GM19023 (cell line): ENCODE measurements at regions not wholly inside any gene's neighbourhood (a gene's known extent, or its start where the extent isn't known, plus 50 kb on each side); places are given as distances from the start of the nearest gene placed in this dataset.

ENCODE experiments used
- ATAC-seq: cut with Tn5 transposase; IDR thresholded peaks from one replicate; pipeline ENCODE4 v1.9.1; 2021; ENCODE audit warnings: mild to moderate bottlenecking, moderate library complexity; ENCODE audit not compliant: unreplicated experiment

- ATAC-seq = no peak
Measured at GRCh38 chr2:576292-576691, 100.9 kb downstream of the TMEM18 start.

DNA sequence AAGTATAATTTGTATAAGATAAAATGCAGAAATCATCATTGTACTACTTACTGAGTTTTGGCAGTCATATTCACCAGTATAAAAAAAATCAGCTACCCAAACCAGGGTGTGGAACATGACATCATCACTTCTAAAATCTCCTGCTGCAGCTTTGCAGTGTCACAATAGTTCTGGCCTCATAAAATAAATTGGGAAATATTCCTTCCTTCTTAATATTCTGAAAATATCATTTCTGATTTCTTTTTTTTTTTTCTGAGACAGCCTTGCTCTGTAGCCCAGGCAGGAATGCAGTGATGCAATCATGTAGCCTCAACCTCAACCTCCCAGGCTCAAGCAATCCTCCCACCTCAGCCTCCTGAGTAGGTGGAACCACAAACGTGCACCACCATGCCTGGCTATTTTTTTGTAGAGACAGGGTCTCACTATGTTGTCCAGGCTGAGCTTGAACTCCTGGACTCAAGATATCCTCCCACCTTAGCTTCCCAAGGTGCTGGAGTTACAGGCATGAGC, 101.4 kb downstream of the TMEM18 start:
- ATAC-seq = no peak

DNA sequence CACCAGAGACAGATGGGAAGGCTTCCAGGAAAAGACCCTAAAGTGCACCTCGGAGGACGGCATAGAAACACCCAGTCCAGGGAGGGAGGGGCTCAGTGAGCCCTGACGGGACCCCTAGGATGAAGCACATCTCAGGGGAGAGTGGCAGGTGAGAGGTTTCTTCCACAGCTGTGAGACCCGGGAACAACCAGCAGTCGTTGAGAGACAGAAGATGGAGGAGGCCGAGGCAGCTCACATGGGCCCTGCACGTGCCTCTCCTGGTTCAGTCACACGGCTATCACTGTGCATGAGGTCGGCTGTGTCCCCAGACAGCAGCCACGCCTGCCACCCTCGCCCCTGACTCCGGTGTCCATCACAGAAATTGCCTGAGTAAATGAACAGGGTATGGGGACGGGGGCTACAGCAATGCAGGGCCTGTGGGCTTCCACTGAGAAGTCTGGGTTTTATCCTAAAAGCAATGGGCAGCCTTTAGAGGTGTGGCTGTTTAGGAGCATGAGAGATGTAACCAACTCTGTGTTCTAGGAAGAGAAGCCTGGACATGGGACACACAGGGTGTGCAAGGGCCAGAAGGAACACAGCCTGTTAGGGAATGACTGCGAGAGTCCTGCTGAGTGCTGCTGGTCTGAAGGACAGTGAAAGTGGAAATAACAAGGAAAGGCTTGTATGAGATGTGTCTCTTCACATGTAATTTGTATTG, 102.0 kb downstream of the TMEM18 start:
- ATAC-seq = no peak

GRCh38 chr2:573805-574392, 103.3 kb downstream of the TMEM18 start:
- no peak for ATAC-seq

- no peak for ATAC-seq
Measured at GRCh38 chr2:573025-573424, 104.2 kb downstream of the TMEM18 start.

DNA sequence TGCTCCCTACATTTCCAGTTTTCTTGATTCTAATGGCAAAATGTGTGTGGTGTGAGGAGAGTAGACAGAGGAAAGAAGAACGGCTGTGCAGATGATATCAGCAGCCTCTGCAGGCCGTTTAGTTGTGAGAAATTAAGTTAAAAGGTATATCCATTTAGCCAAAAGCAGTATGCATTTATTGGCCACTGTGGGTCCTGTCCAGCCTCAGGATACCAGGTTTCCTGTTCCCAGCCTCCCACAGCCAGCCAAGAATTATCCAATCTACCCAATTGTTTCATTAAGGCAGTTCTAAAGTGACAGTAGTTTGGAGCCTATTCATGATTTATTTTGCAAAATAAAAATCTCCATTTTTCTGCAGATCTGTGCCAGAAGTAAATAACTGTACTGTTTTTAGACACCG, 107.5 kb downstream of the TMEM18 start:
- no peak for ATAC-seq

DNA sequence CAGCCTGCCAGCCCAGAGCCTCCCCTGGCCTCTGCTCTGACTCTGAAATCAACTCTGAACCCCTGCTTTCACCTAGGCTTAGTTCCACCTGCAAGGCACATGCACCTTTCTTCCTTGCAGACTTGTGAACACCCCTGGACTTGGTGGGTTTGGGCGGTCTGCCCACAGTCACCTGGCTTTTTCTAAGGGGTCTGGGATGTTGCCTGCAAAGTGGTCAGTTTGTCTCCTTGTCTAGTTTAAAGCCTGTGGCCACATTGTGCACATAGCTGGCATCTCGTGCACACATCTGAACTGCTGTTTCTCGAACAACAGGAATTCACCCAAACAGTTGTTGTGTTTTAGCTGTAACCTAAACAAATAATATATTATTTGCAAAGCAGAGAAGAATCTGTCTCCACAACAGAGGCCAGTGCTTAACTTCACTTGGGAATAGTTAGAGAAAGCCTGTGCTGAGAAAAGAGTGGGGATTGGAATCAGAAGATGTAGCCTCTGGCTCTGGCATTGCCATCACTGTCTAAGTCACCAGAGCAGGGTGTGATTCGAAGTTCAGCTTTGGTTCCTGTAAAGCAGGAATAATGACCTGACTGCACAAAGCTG, 108.5 kb downstream of the TMEM18 start:
- ATAC-seq = no peak

DNA sequence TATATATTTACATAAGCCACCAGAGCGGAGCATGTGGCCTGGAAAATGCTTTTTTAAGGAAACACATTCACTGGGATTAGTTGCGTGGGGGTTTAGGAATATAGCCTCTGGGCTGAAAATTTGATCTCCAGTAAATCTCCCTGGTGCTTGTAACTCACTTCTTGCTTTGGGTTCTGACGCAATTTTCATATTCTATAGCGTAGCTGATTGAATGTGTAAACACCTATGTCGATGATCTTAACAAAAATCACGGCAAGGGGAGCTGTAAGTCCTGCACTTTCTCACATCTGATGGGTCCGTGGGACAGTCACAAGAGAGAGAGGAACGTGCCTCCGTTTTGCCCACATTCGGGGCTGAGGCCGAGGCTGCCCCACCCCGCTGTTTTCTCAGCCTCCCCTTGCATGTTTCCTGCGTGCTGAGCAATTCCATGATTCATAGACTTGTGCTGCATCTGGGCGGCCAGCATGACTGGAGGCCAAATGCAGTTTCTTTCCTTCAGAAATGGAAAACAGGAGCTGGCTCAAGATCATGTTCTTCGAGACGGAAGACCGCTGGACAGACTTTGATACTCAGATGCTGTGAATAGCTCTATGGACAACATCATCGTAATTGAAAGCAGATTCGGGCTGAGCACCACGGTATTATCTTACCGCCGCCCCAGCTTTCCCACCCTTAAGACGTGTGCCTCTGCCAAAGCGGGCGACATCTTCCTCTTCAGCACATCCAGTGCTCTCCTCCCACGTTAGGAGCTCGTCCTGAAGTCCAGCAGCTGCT, 109.2 kb downstream of the TMEM18 start:
- no peak for ATAC-seq

- ATAC-seq = no peak
Measured at GRCh38 chr2:567496-567864, 109.7 kb downstream of the TMEM18 start.

DNA sequence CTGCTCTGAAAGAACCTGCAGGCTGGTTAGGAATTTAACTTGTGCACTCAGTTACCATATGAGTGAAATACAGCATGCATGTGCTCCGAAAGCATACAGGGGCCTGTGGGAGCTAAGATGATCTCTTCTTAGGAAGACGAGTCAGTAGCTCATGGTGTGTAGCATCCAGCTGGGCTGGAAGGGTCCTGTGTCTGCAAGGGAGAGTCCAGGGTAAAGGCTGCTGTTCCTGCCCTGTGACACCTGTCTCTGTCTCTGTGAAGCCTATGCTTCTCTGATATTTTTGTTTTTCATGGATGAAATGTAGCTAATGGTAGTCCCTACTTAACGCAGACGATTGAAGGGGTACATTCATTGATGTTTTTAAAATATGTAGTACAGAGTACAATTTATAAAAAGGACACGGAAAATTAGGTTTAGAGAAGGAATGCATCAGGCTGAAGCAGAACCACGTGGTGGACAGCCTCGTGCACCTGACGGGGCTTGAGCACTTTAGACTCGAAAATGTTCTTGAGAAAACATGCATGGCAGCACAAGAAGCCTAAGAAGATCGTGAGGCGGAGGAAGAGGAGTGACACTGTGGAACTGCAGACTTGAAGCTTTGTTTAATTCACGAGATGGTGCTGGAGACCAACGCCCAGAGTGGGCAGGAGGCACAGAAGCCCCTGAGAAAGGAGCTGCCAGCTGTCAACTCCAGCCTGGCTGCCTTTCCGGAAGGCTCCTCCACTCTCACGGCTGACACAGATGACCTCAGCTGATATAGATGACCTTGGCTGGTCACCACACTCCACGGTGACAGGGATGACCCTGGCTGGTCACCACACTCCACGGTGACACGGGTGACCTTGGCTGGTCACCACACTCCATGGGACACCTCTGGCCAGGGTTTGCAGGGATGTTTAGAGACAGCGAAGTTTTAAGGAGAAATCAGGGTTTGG, 110.6 kb downstream of the TMEM18 start:
- ATAC-seq = no peak

DNA sequence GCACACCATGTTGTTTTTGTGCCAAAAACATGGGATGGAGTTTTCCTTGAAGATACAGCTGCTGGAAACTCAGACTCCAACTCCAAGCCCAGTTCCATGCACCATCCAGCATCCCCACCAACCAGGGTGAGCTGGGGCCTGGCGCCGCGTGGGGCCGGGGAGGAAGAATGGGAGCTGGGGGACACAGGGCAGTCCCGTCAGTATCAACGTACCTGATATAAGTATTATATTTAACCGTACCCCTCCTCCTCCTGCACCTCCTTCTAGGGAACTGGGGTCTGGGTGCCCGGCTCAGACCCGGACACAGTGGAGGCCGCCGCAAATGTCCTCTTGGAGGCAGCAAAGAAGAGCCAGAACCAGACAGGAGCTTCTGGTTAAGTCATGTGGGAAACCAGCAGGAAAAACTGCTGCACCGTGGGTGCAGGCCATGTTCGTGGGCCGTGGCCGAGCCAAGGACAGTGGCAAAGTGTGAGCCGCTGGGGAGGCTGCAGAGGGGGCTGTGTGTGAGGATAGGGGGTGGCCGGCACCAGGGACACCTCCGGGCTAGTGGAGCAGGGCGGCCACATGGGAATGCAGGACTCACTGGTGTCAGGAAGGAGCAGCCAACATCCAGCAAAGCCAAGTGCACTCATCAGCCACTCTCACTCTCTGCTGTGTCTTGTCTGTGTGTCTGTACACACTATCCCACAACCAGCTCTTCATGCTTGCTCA, 112.6 kb downstream of the TMEM18 start:
- no peak for ATAC-seq

- no peak for ATAC-seq
Measured at GRCh38 chr2:563512-563911, 113.7 kb downstream of the TMEM18 start.

- ATAC-seq = no peak
Measured at GRCh38 chr2:562391-563364, 114.5 kb downstream of the TMEM18 start.

- no peak for ATAC-seq
Measured at GRCh38 chr2:558879-559278, 118.3 kb downstream of the TMEM18 start.

- ATAC-seq = no peak
Measured at GRCh38 chr2:558302-558642, 118.9 kb downstream of the TMEM18 start.

DNA sequence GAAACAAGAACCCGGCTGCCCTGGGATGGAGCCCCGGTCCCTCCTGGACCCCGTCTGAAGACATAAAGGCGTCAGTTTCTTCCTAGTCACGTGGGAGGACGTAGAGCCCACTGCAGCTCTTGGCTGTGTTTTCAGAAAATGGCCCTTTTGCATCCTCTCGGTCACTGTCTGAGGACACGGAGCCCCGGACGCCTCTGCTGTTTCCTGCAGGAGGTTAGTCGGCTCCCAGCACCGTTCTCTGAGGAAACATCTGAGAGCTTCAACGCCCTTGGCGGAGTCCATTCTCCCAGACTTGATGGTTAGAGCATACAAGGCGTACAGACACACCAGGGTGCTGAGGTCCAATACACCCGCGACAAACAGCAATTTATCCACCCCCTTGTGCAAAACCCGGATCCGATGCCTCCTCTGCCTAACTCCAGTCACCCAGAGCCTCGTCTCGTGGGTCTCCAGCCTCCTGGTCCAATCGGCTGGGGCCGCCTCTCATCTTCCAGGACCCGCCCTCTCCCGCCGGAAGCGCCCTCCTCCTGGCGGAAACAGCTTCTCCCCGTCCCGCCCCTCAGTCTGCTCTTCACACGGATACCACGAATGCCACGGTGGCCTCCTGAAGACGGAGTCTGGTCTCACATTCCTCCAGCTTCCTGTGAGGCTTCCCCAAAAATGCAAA, 119.4 kb downstream of the TMEM18 start:
- ATAC-seq = no peak

DNA sequence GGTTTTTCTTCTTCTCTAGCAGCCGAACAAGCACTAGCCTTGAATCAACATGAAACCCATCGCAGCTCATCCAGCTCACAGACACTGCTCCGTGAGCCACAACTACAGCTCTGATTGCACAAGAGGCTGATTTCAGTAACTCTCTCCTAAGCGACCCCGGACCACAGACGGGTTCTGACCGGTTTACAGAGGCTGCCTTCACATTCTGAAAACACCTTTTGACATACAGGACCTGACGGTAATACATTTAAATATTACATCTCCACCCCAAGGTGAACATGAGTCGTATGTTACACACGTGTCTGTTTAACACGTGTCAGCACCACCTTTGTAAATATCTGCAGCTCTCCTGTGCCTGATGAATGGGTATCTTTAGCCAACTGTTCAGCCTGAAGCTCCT, 120.7 kb downstream of the TMEM18 start:
- no peak for ATAC-seq

DNA sequence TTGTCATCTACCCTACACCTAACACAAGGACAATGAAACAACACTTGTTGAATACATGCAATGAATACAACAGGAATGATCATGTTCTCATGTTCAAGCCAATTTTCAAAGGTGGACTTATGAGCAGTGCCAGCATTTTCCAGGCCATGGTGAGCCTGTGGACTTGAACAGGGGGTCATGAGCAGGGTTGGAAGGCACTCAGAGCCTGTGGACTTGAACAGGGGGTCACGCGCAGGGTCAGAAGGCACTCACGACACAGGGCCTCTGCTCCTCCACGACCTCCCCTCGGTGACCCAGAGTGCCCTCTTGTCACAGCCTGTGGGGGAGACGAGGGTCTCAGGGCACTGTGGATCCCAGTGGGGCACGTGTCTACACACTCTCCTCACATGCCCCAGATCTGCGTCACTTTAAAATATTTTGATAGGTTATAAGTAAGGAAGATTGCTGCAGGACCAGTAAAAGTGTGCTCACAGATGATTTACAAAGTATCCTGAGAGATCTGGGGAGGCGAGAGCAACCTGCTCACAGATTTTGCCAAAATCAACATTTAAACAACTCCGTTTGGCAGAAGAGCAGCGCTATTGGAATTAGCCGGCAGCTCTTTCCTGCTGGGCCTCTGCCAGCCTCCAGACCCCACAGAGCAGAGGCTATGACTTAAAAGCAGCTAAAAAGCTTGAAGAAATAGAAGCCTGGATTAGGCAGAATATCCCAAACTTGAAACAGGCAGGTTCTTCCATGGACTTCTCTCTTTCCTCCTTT, 121.9 kb downstream of the TMEM18 start:
- ATAC-seq = no peak
